NCI-H69 (cell line): ENCODE measurements at regions not wholly inside any gene's neighbourhood (a gene's known extent, or its start where the extent isn't known, plus 50 kb on each side); places are given as distances from the start of the nearest gene placed in this dataset.
"Not testable (repeated sequence)": the region's sequence is repeated elsewhere in the genome, so short reads cannot be mapped to it uniquely, and the experiment has no call there.

ENCODE experiments used
- DNase-seq: peaks from one replicate; lab custom pipeline; 2025; lab: John Stamatoyannopoulos, UW

DNA sequence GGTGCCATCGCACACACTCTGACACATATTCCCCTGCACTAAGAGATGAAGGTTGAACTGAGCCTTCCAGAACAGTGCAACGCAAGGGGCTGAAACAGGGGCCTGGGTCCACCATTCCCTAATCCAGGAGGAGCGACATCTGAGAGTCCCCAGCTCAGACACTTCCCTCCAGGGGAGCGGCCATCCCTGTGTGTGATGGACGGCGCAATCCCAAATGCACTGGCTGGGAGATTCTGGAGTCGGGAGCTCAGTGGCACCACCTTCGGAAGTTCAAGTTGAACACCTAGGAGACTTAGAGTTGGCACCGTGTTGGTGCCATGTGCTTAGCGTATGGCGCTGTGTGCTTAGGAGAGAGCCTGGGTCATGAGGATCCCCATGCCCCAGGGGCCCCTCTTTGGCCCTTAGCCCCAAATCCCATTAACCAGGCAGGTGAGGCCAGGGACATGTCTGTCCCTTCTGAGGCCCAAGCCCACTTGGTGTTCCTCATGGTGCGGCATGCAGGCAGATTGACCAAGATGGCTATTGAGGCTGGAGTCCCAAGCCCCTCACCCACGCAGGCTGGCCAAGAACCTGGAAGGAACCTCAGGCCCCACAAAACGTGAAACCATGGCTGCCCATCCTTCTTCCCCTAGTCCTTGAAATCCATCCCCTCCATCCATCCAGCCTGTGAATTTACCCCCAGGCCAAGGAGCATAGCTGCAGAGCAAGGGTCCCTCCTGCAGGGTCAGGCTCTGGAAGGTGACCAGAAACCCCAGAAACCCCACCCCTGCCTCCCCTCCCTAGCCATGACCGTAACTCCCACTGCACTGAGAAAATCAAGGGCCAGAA, 114.1 kb upstream of the OTOS start:
- DNase-seq, result no peak

DNA sequence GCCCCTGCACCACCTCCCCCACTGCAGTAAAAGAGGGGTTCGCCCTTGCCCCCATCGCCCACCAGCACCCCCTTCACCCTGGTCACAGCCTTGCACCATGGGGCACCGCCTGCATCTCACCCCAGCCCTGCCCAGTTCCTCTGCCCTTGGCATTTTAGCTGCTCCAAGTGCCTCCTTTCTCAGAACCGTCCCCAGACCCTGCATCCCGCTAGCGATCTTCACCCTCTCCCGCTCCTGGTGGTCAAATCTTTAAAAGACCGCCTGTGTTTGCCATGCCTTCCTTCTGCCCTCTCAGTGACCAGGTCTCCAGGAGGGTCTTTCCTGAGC, 114.7 kb upstream of the OTOS start:
- no peak for DNase-seq

DNA sequence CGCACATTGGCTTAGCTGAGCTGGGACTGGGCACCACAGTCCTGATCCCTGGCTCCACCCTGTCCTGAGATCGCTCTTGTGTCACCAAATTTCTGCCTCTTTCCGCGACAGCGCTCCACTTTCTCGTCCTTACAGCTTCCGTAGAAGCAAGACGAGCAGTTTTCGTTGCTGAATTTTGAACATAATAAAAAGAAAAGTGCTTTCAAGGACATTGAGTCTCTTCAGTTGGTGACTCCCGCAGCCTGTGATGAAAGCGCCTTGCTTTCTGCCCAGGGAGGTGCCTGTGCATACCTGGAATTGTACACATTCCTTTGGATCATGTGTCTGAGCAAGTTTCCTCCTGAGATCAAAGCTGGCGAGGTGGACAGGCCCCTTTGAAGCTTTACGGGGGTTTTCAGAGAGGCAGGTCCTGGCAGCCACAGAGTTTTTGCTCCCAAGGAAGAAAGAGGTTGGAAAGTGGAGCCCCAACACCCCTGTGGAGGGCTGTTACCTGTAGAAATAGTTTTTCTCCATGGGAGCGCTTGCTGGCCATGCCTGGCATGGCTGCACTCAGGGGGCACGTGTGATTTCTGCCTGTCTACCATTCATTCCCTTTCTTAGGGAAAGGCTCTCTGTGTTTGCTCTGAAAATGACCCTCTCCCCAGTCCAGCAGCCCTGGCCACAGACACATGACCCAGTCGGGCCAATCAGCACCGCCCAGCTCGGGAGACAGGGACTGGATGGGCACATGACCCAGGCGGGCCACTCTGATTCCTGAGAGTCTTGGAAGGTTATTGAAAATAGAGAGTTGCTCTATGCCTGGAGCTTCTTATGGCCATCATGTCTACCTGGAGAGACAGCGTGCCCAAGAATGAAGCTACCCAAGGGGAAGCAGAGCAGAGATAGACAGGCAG, 115.6 kb upstream of the OTOS start:
- no peak for DNase-seq

DNA sequence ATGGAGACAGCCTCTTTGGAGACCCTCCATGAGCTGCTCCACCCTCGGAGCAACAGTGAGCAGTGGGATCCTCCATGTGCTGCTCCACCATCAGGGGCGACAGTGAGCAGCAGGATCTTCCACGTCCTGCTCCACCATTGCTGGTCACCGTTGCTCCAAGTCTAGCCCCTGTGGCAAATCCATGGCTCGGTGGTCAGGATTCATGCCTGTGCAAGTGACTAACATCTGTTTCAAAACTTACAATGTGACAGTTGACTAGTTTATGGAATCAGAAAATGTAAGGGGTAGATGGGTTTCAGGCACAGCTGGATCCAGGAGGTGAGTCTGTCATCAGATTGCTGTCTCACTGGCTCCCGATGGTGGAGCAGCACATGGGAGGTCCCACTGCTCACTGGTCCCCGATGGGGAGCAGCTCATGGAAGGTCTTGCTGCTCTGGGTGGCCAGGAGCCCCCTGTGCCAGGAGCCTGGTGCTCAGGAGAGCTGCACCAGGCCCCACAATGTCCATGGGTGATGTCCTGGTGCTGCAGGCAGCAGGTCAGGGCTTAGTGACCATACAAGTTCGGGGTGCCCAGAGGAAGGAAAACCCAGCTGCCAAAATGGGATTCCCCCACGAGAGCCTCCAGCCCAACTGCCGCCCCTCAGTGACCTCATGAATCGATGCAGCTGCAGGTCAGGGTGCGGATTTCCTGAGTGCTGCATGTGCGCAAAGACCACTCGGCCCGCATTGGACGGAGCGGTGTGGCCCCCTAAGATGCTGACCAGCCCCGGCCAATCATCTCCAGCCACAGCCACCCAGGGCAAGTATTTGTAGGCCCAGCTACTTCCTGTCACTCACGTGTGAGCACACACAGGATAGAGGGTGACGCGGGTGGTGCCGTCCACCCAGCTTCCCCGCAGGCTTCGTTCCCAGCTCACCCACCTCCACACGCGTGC, 116.5 kb upstream of the OTOS start:
- no peak for DNase-seq

DNA sequence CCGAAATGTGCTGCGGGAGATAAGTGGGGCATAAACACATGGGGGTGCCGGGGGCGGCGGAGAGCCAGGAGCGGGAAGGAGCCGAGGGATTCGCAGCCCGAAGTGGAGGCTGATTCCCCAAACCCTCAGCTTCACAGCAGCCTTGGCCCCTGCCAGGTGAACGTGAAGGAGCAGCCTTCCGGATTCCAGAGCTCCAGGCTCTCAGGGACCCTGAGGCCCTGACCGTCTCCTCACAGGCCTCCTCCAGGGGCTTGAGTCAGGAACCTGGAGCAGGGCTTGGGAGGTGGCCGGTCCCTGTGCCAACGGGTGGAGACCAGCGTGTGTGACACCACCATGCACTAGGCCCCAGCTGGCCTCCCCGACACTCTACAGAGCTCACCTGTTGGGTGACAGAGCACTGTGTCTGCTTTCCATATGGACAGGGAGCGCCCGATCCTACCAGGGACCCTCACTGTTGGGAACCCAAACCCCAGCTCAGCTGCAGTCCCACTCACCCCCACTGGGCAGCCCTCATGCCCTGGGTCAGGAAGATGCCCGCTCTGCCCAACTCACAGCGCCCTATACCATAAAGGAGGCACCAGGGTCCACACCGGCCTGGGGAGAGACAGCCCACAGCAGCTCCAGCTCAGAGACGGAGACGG, 117.6 kb upstream of the OTOS start:
- DNase-seq, result no peak

DNA sequence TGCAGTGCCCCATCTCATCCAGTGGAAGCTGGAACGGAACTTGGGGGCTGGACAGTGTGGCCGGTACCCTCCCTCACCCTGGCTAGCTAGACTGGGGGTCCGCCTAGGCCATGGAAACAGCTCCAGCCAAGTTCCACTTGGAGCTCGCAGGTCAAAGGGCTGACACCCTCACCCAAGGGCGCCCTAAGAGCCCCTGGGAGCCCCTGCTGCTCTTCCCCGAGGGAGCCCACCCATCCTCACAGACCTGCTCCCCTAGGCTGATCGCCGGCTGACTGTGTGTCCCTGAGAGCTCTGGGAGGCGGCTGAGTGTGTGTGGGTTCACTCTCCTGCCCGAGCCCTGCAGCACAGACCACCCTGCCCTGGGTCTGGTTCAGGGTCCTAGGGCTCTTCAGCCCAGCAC, 118.2 kb upstream of the OTOS start:
- no peak for DNase-seq

DNA sequence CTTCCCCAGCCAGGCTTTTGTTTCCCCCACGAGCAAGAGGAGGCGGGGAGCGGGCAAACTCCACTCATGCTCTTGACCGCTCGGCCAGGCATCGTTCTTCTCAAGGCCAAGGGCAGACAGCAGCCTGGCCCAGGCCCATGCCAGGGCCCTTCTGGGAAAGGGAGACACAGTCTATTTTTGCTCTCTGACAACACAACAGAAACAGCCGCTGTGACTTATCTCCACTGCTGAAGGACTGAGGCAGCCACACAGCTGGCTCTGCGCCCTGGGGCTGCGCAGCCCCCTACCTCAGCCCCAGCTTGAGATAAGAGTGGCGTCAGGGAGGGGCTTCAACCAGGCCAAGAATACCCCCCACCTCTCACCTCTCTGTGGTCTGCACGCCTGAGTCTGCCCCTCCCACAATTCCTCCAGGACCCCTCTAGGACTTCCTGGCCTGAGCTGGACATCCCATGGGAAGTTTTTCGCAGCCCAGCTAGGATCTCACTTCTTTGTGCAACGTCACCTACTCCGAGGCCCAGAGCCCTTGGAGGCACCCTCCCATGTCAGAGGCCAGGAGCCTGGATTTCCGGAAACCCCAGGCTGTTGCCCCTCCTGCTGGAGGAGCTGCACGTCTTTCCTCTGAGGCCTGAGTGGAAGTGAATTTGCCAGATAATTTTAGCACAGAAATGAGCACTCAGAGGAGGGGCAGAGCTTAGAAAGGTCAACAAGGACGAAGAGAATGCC, 118.9 kb upstream of the OTOS start:
- DNase-seq, result no peak

DNA sequence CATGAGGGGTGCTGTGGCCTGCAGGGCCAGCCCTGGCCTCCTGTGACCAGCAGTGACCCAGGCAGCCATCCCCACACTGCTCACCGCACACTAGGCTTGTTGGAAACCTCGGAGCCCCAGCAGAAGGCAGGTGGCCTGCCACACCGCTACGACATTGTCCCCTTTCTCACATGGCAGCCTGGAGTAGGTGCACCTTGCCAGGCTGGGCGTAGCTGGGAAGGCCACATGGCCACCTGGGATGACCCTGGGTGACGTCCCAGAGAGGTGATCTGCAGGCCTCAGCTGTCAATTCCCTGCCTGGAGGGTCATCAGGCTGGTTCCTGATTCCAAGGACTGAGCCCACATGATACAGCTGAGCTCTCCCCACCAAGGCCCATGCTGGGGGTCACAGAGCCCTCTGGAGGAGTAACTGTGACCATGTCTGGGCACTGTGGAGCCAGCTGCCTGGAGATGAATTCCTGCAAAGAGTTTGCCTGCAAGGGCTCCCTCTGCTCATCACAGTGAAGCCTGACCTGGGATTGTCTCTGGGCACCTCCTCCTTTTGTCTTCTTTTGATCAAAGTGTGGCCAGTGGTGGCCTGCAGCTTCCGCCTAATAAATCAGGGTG, 119.6 kb upstream of the OTOS start:
- no peak for DNase-seq

DNA sequence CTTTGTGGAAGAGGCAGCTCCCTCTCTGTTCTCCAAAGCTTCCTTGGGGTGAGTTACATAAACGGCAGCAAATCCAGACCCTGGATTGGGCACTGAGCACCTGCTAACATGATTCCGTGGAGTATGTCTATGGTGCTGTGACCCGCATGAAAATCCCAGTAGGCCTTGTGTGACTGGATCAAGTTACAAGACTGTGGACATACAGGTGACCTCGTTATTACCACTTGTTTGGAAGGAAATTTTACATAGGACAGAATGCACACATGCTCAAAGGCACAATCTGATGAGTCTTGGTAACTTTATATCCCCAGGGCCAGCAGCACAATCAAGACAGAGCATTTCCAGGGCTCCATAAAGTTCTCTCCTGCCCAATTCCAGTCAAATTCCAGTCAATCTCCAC, 120.2 kb upstream of the OTOS start:
- no peak for DNase-seq

DNA sequence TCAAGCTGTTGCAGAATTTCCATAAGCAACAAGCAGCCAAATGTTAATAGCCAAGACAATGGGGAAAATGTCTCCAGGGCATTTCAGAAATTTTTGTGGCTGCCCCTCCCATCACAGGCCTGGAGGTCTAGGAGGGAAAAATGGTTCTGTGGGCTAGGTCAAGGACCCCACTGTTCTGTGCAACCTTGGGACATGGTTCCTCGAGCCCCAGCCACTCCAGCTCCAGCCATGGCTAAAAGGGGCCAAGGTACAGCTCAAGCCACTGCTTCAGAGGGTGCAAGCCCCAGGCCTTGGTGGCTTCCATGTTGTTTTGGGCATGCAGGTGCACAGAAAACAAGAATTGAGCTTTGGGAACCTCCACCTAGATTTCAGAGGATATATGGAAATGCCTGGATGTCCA, 122.1 kb upstream of the OTOS start:
- DNase-seq, result not testable (repeated sequence)

DNA sequence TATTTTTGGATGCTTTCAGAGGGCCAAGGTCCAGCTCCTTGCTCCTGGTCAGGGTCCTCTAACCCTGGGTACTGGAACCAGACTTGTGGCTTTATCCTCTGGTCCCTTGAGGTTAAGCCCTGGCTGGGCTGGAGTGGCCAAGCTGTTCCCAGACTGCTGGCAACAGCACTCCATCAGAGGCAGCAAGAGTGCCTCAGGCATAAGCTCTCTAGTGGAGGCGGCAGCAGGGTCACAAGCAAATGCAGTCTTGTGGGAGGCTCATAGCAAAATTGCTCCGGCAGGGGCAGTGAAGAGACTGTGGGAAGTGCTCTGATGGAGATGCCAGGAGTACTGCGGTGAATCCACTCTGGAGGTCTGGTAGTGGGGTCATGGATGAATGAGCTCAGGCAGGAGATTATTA, 128.9 kb upstream of the OTOS start:
- DNase-seq, result no peak

DNA sequence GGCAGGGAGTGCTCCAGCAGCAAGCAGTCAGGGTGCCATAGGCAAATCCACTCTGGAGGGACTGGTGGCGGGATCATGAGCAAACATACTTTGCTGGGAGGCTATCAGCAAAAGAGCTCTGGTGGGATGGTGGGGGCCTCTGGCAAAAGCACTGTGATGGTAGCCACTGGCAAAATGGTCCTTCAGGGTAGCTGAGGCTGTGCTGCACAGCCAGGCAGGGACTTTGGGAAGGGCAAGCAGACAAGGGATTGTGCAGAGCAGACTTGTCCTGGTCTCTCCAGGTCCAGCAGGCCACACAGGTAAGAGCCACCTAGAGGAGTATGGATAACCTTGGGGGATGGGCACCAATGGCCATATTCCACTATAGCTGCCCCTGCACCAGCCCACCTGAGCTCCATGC, 129.4 kb upstream of the OTOS start:
- no peak for DNase-seq

DNA sequence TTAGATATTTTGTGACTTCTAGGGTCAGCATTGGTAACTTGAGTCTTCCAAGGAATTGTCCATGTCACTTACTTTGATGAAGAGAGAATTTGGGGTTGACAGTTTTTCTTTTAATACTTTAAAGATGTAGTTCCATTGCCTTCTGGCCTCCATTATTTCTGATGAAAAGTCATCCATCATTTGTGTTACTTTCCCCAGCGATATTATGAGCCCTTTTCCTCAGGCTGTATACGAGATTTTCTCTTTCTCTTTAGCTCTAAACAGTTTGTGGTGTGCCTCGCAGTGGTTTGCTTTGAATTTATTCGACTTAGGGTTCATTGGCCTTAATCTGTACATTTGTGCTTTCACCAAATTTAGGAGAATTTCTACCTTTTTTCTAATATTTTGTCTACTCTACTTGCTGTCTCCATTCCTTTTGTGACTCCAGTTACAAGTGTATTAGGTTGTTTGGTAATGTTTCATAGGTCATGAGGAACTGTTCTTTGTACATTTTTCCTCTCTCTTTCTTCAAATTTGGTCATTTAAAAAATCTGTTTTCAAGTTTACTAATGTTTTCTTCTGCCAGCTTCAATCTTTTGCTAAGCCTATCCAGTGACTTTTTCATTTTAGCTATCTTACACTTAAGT, 131.4 kb upstream of the OTOS start:
- no peak for DNase-seq

DNA sequence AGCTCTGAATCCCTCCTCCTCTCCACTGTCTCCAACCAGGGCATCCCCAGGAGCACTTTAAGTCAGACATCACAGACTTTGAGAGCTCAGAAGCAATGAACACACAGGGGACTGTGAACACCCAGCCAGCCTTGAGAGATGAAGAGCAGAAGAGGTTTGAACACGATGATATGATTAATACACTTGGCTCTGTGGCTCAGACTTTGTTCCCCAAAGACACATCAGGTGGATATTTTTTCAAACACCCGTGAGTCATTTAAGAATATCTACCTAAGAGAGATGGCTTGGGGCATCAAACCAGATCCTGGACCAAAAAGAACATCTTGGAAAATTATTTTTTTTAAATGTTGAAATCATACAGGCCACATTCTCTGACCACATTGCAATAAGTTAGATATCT, 134.9 kb upstream of the OTOS start:
- DNase-seq, result no peak

DNA sequence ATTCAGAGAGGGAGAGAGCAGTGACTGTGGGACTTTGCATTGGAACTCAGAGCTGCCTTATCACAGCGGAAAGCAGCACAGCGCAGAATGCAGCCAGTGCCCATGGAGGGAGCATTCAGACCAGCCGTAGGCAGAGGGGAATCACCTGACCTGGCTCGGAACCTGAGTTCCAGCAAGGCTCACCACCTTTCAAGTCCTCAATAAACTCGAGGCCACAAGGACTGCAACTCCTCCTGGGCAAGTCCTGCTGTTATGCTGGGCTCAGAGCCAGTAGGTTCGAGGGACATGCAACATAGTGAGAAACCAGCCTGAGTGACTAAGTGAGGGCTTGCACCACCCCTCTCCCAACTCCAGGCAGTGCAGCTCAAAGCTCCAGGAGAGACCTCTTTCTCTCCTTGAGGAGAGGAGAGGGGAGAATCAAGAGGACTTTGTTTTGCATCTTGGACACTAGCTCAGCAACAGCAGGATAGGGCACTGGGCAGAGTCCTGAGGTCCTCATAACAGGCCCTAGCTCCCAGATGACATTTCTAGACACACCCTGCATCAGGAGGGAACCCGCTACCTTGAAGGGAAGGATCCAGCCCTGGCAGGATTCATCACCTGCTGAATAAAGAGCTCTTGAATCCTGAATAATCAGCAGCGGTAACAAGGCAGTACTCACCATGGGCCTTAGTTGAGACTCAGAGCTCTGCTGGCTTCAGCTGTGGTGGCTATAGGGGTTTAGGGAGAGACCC, 136.8 kb upstream of the OTOS start:
- no peak for DNase-seq

DNA sequence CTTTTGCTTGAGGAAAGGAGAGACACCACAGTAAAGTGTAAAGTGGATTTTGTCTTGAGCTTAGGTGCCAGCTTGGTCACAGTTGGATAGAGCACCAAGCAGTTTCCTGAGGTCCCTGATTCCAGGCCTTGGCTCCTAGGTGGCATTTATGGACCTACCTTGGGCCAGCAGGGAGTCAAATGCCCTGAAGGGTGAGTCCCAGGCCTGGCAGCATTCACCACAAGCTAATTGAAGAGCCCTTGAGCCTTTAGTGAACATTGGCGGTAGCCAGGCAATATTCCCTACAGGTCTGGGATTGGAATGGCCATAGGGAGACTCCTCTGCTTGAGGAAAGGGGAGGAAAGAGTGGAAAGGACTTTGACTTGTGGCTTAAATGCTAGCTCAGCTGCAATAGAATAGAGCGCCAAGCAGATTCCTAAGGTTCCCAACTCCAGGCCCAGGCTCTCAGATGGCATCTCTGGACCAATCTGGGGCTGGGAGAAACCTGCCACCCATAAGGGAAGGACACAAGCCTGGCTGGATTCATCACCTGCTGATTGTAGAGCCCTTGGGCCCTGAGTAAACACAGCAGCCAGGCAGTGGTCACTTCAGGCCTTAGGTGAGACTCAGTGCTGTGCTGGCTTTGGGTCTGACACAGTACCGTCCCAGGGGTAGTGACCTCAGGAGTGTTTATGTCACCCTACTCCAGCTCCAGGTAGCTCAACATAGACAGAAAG, 137.5 kb upstream of the OTOS start:
- no peak for DNase-seq

DNA sequence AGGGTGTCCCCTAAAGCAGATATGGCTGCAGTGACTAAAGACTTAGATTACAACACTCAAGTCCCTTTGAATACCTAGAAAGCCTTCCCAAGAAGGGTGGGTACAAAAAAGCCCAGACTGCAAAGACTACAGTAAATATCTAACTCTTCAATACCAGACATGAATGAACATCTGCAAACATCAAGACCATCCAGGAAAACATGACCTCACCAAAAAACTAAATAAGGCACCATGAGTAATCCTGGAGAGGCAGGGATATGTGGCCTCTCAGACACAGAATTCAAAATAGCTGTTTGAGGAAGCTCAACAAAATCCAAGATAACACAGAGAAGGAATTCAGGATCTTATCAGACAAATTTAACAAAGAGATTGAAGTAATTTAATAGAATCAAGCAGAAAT, 138.2 kb upstream of the OTOS start:
- DNase-seq, result no peak

DNA sequence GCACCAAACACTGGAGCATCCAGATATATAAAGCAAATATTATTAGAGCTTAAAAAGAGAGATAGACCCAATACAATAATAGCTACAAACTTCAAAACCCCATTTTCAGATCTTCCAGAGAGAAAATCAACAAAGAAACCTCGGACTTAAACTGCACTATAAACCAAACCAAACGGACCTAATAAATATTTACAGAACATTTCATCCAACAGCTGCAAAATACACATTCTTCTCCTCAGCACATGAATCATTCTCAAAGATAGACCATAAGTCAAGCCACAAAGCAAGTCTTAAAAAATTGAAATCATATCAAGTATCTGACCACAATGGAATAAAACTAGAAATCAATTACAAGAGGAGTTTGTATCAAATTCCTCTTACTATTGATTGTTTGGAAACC, 140.2 kb upstream of the OTOS start:
- no peak for DNase-seq
